Panc1 (cell line): ENCODE measurements at regions not wholly inside any gene's neighbourhood (a gene's known extent, or its start where the extent isn't known, plus 50 kb on each side); places are given as distances from the start of the nearest gene placed in this dataset.

Source experiments
- ATAC-seq: fragments of 200-7000 bp; cut with Tn5 transposase; 2 replicates; pipeline ENCODE4 v1.9.1; 2020; ENCODE audit warnings: mild to moderate bottlenecking, moderate library complexity
- BruUV-seq: library from RNA; stranded (reverse); fragments of 400-500 nt; replicated peaks from 2 replicates; lab custom pipeline; 2021; lab: Mats Ljungman, UMichigan
- CTCF ChIA-PET: fragments of 300-600 bp; sonication (Branson Sonifier 250); formaldehyde crosslinking; loops from one replicate; lab custom pipeline; 2022; ENCODE audit warnings: antibody characterized with exemption; lab: Charles Lee
- POLR2A ChIA-PET: fragments of 300-600 bp; sonication (Branson Sonifier 250); formaldehyde crosslinking; loops from one replicate; lab custom pipeline; 2022; ENCODE audit warnings: antibody characterized with exemption; lab: Charles Lee
- DNase-seq: peaks from one replicate; pipeline ENCODE4 v3.0.0-alpha.2; 2010; ENCODE audit warnings: low read depth, low spot score
- H3K27ac ChIP-seq: 2 replicates; pipeline ENCODE4 v1.5.1; 2011; ENCODE audit warnings: mild to moderate bottlenecking, low read length, inconsistent platforms
- H3K27me3 ChIP-seq: fragments of 200-500 bp; sonication (Bioruptor generic); 2 replicates; pipeline ENCODE4 v1.6.0; 2014; ENCODE audit warnings: low read length, inconsistent platforms; ENCODE audit not compliant: control insufficient read depth, insufficient read depth
- H3K36me3 ChIP-seq: fragments of 200-500 bp; sonication (Bioruptor generic); 2 replicates; pipeline ENCODE4 v1.5.1; 2014; ENCODE audit warnings: inconsistent platforms, mild to moderate bottlenecking, low read length, moderate library complexity; ENCODE audit not compliant: control insufficient read depth, insufficient read depth
- H3K4me1 ChIP-seq: 2 replicates; pipeline ENCODE4 v1.5.1; 2011; ENCODE audit warnings: inconsistent platforms, mild to moderate bottlenecking, low read length, moderate library complexity; ENCODE audit not compliant: control insufficient read depth, insufficient read depth
- H3K4me3 ChIP-seq, 2 experiments: 2 replicates each; pipeline ENCODE4 v1.5.1; 2011 to 2012; ENCODE audit warnings: low read depth in 2 of 2, low read length in 2 of 2, mild to moderate bottlenecking in 2 of 2, inconsistent platforms in 1 of 2, moderate library complexity in 1 of 2
- H3K9me3 ChIP-seq: fragments of 200-500 bp; sonication (Bioruptor generic); 2 replicates; pipeline ENCODE4 v1.5.1; 2014; ENCODE audit warnings: low read depth, mild to moderate bottlenecking, inconsistent platforms, low read length, moderate library complexity; ENCODE audit not compliant: control insufficient read depth, insufficient read depth
- POLR2AphosphoS5 ChIP-seq: IDR thresholded peaks from 2 replicates; pipeline ENCODE4 v1.6.1; 2012; ENCODE audit warnings: mild to moderate bottlenecking, low read depth, low read length, moderate library complexity
- SIN3A ChIP-seq: IDR thresholded peaks from 2 replicates; pipeline ENCODE4 v1.6.1; 2012; ENCODE audit warnings: low read depth, mild to moderate bottlenecking, low read length, moderate library complexity, borderline replicate concordance; ENCODE audit not compliant: insufficient read depth
- TCF7L2 ChIP-seq: IDR thresholded peaks from 2 replicates; pipeline ENCODE4 v1.6.1; 2011; ENCODE audit warnings: mild to moderate bottlenecking, low read depth, low read length, inconsistent platforms
- in situ Hi-C: cut with HindIII; loops from 2 replicates; pipeline ENCODE4 v1.10.0; 2016; ENCODE audit warnings: low sequenced_read_pairs, low pct_unique_long_range_greater_than_20kb
- intact Hi-C: fragments of 100-400 bp; cut with micrococcal nuclease; formaldehyde crosslinking; loops from one replicate; pipeline ENCODE4 v1.10.0; 2022; ENCODE audit not compliant: unreplicated experiment
- TF ChIP-seq, protein P1 (sequence below): fragments of 450-650 bp; IDR thresholded peaks from 2 replicates; pipeline ENCODE4 v1.5.1; 2017; ENCODE audit warnings: mild to moderate bottlenecking
- TF ChIP-seq, protein P2 (sequence below), 2 experiments: IDR thresholded peaks; 2 replicates each; pipeline ENCODE4 v1.6.1; 2011 to 2012; ENCODE audit warnings: low read depth in 2 of 2, control low read depth in 1 of 2, low read length in 1 of 2, mild to moderate bottlenecking in 1 of 2, moderate library complexity in 1 of 2; ENCODE audit not compliant: insufficient read depth in 1 of 2

GRCh38 chr2:67871686-67872412, 191.0 kb downstream of the C1D start:
- Histone ChIP-seq H3K4me3 (no peak overlapping the region), H3K36me3 (no peaks in the 10 kb centered on the region), H3K27me3 (no peaks in the 10 kb centered on the region), H3K9me3 (no peaks in the 10 kb centered on the region), H3K27ac (no peak overlapping the region), H3K4me1 (0 out of 2 replicates have a peak, but pooled peaks cover 4% of the 10 kb centered on the region)
- ChIA-PET CTCF (no interaction called here), POLR2A (no interaction called here)
- in situ Hi-C loops = no loop called here
- TF ChIP-seq TCF7L2 (no peak), POLR2AphosphoS5 (no peak), SIN3A (no peak)
- TF ChIP-seq, protein P1, sequence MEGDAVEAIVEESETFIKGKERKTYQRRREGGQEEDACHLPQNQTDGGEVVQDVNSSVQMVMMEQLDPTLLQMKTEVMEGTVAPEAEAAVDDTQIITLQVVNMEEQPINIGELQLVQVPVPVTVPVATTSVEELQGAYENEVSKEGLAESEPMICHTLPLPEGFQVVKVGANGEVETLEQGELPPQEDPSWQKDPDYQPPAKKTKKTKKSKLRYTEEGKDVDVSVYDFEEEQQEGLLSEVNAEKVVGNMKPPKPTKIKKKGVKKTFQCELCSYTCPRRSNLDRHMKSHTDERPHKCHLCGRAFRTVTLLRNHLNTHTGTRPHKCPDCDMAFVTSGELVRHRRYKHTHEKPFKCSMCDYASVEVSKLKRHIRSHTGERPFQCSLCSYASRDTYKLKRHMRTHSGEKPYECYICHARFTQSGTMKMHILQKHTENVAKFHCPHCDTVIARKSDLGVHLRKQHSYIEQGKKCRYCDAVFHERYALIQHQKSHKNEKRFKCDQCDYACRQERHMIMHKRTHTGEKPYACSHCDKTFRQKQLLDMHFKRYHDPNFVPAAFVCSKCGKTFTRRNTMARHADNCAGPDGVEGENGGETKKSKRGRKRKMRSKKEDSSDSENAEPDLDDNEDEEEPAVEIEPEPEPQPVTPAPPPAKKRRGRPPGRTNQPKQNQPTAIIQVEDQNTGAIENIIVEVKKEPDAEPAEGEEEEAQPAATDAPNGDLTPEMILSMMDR = no peak
- TF ChIP-seq, protein P2, sequence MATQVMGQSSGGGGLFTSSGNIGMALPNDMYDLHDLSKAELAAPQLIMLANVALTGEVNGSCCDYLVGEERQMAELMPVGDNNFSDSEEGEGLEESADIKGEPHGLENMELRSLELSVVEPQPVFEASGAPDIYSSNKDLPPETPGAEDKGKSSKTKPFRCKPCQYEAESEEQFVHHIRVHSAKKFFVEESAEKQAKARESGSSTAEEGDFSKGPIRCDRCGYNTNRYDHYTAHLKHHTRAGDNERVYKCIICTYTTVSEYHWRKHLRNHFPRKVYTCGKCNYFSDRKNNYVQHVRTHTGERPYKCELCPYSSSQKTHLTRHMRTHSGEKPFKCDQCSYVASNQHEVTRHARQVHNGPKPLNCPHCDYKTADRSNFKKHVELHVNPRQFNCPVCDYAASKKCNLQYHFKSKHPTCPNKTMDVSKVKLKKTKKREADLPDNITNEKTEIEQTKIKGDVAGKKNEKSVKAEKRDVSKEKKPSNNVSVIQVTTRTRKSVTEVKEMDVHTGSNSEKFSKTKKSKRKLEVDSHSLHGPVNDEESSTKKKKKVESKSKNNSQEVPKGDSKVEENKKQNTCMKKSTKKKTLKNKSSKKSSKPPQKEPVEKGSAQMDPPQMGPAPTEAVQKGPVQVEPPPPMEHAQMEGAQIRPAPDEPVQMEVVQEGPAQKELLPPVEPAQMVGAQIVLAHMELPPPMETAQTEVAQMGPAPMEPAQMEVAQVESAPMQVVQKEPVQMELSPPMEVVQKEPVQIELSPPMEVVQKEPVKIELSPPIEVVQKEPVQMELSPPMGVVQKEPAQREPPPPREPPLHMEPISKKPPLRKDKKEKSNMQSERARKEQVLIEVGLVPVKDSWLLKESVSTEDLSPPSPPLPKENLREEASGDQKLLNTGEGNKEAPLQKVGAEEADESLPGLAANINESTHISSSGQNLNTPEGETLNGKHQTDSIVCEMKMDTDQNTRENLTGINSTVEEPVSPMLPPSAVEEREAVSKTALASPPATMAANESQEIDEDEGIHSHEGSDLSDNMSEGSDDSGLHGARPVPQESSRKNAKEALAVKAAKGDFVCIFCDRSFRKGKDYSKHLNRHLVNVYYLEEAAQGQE (IDR thresholded peaks at IDR 0.05; ENCODE audit: insufficient read depth in 1 of 2, low read depth in 2 of 2, low read length in 1 of 2) = no peak
- intact Hi-C loops = no loop called here
- no TSS peak for BruUV-seq
- DNase-seq = no peak
- 0 out of 2 replicates have a peak, but pooled peaks have one; percentile 62 for ATAC-seq

DNA sequence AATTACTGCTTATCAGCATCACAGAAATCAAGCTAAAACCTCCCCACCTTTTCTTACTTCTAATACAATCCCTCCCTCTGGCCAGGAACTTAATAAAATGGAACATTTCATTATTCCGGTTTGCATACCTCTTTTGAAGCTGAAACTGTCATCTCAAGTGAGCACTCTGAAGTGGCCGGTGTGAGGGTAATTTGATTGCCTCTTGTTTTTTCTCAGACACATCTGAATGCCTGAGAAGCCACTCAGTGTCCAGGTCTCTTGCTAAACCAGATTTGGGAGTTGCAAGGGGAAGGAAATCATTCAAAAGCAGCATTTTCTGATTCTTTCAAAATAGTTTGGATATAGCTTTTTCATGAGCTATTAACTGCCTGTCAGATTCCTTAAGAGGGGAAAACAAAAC, 190.3 kb downstream of the C1D start:
- intact Hi-C loops = no loop called here
- ATAC-seq = no peak
- Histone ChIP-seq H3K9me3 (no peaks in the 10 kb centered on the region), H3K27ac (no peak overlapping the region), H3K36me3 (no peaks in the 10 kb centered on the region), H3K4me1 (0 out of 2 replicates have a peak, but pooled peaks cover 4% of the 10 kb centered on the region), H3K27me3 (no peaks in the 10 kb centered on the region), H3K4me3 (no peak overlapping the region)
- no TSS peak for BruUV-seq
- TF ChIP-seq, protein P2 (IDR thresholded peaks at IDR 0.05; ENCODE audit: insufficient read depth in 1 of 2, low read depth in 2 of 2, low read length in 1 of 2) = no peak
- no peak for TF ChIP-seq SIN3A
- TF ChIP-seq, protein P1 = no peak
- POLR2A ChIA-PET = no interaction called here
- in situ Hi-C loops = no loop called here
- CTCF ChIA-PET = no interaction called here
- no peak for DNase-seq
